ENCODE measurements at regions not wholly inside any gene's neighbourhood (a gene's known extent, or its start where the extent isn't known, plus 50 kb on each side); places are given as distances from the start of the nearest gene placed in this dataset.

DNA sequence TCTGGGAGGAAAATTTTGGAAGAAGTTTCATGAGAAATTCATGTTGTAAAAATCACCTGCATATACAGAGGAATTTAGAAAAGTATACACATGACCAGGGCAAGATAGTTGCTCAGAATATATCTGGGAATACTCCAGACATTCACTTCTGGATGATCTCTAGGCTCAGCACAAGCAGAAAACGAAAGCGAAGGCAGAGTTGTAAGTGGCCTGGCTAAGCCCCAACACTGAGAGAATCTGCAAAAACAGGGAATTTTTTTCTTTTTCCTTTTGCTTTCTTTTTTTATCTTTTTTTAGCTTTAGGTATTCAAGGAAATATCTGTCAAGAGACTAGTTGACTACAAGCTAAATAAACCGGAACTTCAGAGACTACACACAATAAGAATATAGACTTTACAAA, 207.2 kb downstream of the FGF13 start (continued):
- TF ChIP-seq, protein P1, sequence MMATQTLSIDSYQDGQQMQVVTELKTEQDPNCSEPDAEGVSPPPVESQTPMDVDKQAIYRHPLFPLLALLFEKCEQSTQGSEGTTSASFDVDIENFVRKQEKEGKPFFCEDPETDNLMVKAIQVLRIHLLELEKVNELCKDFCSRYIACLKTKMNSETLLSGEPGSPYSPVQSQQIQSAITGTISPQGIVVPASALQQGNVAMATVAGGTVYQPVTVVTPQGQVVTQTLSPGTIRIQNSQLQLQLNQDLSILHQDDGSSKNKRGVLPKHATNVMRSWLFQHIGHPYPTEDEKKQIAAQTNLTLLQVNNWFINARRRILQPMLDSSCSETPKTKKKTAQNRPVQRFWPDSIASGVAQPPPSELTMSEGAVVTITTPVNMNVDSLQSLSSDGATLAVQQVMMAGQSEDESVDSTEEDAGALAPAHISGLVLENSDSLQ (IDR thresholded peaks at IDR 0.05), result no peak
- no peak for TF ChIP-seq ETV6 (conservative IDR thresholded peaks at IDR 0.05 in 1 of 2, IDR thresholded peaks at IDR 0.05 in 1 of 2; ENCODE audit: borderline replicate concordance in 1 of 2, low read depth in 1 of 2)
- TF ChIP-seq EP300 (IDR thresholded peaks at IDR 0.05; ENCODE audit: borderline replicate concordance in 1 of 2, control insufficient read depth in 1 of 2, low read depth in 2 of 2, low read length in 2 of 2), result no peak
- no peak for TF ChIP-seq ZNF217 (IDR thresholded peaks at IDR 0.05)
- TF ChIP-seq, protein P2, sequence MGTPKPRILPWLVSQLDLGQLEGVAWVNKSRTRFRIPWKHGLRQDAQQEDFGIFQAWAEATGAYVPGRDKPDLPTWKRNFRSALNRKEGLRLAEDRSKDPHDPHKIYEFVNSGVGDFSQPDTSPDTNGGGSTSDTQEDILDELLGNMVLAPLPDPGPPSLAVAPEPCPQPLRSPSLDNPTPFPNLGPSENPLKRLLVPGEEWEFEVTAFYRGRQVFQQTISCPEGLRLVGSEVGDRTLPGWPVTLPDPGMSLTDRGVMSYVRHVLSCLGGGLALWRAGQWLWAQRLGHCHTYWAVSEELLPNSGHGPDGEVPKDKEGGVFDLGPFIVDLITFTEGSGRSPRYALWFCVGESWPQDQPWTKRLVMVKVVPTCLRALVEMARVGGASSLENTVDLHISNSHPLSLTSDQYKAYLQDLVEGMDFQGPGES (IDR thresholded peaks at IDR 0.05), result no peak
- TF ChIP-seq TBL1XR1 (IDR thresholded peaks at IDR 0.05; ENCODE audit: low read depth, low read length), result no peak

DNA sequence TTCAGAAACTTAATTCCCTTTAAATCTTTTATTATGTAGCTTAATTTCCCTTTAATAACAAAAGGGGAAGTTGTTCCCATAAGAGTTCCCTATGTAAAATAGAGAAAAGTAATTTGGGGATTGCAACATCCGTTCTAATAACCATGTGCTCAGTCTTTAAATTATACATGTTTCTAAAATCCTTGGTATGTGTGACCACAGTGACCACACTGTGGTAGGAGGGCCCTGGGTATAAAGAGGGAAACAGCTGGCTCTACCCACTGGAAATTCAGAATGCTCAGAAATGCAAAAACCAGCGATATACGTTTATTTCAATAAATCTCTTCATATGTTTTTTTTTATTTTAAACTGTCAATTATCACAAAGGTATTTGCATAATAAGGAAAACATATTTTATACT, 219.1 kb downstream of the FGF13 start:
- no TSS peak for BruUV-seq (replicated peaks)
- CTCF ChIA-PET, result no interaction called here
- Histone ChIP-seq H3K9ac (ENCODE audit: control insufficient read depth, insufficient read depth, low read length) (no peak overlapping the region), H3K4me3 (no peak overlapping the region), H3K4me1 (ENCODE audit: control insufficient read depth, insufficient read depth, low read length) (no peaks in the 10 kb centered on the region), H3K79me2 (ENCODE audit: control insufficient read depth, insufficient read depth, low read length) (no peaks in the 10 kb centered on the region), H3K4me2 (ENCODE audit: control insufficient read depth, insufficient read depth) (no peak overlapping the region), H3K27me3 (replicated peaks in 1 of 2; ENCODE audit: control insufficient read depth in 2 of 2, insufficient read depth in 2 of 2, low read length in 1 of 2) (no peaks in the 10 kb centered on the region), H3K27ac (ENCODE audit: control insufficient read depth, insufficient read depth) (no peak overlapping the region), H3K9me3 (replicated peaks; ENCODE audit: control insufficient read depth, insufficient read depth, low read length) (no peaks in the 10 kb centered on the region), H4K20me1 (ENCODE audit: control insufficient read depth, insufficient read depth) (no peaks in the 10 kb centered on the region), H3K36me3 (ENCODE audit: control insufficient read depth in 2 of 2, insufficient read depth in 2 of 2, low read length in 1 of 2) (no peaks in the 10 kb centered on the region), H2AFZ (ENCODE audit: control insufficient read depth, low read depth, low read length) (no peak overlapping the region)
- RAD21 ChIA-PET (ENCODE audit: unreplicated experiment), result no interaction called here
- SMC1A ChIA-PET (ENCODE audit: uncharacterized antibody, unreplicated experiment), result no interaction called here
- intact Hi-C loops (cut with micrococcal nuclease; ENCODE audit: unreplicated experiment) (no loop called here), in situ Hi-C loops (cut with MboI) (no loop called here)
- FAIRE-seq, result no peak
- DNase-seq (ENCODE audit: low read depth, low spot score), result no peak
- ATAC-seq, result no peak
- WGBS (ENCODE audit: insufficient coverage, insufficient replicate concordance, low lambda C conversion rate, missing lambda C conversion rate), result 65% methylated on average over 3 of the region's 3 CpGs
- POLR2A ChIA-PET, result no interaction called here
- TF ChIP-seq YBX1 (IDR thresholded peaks at IDR 0.05), result no peak
- TF ChIP-seq, protein P3, sequence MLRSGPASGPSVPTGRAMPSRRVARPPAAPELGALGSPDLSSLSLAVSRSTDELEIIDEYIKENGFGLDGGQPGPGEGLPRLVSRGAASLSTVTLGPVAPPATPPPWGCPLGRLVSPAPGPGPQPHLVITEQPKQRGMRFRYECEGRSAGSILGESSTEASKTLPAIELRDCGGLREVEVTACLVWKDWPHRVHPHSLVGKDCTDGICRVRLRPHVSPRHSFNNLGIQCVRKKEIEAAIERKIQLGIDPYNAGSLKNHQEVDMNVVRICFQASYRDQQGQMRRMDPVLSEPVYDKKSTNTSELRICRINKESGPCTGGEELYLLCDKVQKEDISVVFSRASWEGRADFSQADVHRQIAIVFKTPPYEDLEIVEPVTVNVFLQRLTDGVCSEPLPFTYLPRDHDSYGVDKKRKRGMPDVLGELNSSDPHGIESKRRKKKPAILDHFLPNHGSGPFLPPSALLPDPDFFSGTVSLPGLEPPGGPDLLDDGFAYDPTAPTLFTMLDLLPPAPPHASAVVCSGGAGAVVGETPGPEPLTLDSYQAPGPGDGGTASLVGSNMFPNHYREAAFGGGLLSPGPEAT (IDR thresholded peaks at IDR 0.05; ENCODE audit: low read depth), result no peak
- TF ChIP-seq ETV6 (conservative IDR thresholded peaks at IDR 0.05 in 1 of 2, IDR thresholded peaks at IDR 0.05 in 1 of 2; ENCODE audit: borderline replicate concordance in 1 of 2, low read depth in 1 of 2), result no peak
- no peak for TF ChIP-seq KDM1A (IDR thresholded peaks at IDR 0.05; ENCODE audit: borderline replicate concordance)
- TF ChIP-seq MEF2A (IDR thresholded peaks at IDR 0.05; ENCODE audit: insufficient read depth, low read depth, low read length), result no peak
- TF ChIP-seq, protein P4, sequence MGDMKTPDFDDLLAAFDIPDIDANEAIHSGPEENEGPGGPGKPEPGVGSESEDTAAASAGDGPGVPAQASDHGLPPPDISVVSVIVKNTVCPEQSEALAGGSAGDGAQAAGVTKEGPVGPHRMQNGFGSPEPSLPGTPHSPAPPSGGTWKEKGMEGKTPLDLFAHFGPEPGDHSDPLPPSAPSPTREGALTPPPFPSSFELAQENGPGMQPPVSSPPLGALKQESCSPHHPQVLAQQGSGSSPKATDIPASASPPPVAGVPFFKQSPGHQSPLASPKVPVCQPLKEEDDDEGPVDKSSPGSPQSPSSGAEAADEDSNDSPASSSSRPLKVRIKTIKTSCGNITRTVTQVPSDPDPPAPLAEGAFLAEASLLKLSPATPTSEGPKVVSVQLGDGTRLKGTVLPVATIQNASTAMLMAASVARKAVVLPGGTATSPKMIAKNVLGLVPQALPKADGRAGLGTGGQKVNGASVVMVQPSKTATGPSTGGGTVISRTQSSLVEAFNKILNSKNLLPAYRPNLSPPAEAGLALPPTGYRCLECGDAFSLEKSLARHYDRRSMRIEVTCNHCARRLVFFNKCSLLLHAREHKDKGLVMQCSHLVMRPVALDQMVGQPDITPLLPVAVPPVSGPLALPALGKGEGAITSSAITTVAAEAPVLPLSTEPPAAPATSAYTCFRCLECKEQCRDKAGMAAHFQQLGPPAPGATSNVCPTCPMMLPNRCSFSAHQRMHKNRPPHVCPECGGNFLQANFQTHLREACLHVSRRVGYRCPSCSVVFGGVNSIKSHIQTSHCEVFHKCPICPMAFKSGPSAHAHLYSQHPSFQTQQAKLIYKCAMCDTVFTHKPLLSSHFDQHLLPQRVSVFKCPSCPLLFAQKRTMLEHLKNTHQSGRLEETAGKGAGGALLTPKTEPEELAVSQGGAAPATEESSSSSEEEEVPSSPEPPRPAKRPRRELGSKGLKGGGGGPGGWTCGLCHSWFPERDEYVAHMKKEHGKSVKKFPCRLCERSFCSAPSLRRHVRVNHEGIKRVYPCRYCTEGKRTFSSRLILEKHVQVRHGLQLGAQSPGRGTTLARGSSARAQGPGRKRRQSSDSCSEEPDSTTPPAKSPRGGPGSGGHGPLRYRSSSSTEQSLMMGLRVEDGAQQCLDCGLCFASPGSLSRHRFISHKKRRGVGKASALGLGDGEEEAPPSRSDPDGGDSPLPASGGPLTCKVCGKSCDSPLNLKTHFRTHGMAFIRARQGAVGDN (IDR thresholded peaks at IDR 0.05), result no peak
- TF ChIP-seq, protein P5, sequence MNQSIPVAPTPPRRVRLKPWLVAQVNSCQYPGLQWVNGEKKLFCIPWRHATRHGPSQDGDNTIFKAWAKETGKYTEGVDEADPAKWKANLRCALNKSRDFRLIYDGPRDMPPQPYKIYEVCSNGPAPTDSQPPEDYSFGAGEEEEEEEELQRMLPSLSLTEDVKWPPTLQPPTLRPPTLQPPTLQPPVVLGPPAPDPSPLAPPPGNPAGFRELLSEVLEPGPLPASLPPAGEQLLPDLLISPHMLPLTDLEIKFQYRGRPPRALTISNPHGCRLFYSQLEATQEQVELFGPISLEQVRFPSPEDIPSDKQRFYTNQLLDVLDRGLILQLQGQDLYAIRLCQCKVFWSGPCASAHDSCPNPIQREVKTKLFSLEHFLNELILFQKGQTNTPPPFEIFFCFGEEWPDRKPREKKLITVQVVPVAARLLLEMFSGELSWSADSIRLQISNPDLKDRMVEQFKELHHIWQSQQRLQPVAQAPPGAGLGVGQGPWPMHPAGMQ (IDR thresholded peaks at IDR 0.05; ENCODE audit: borderline replicate concordance), result no peak
- TF ChIP-seq RAD51 (IDR thresholded peaks at IDR 0.05), result no peak
